Gastrocnemius medialis (tissue), 4 donors: ENCODE measurements at regions not wholly inside any gene's neighbourhood (a gene's known extent, or its start where the extent isn't known, plus 50 kb on each side); places are given as distances from the start of the nearest gene placed in this dataset.
"Not testable (repeated sequence)": the region's sequence is repeated elsewhere in the genome, so short reads cannot be mapped to it uniquely, and the experiment has no call there.

Source experiments
- CTCF ChIP-seq, 5 experiments: fragments of 450-650 bp in 3 of 5; fragments of 200-600 bp in 2 of 5; sonication (generic) in 2 of 5; IDR thresholded peaks in 4 of 5; conservative IDR thresholded peaks in 1 of 5; 1 replicate in 4 of 5; 2 replicates in 1 of 5; pipeline ENCODE4 v1.5.1; 2016 to 2019; ENCODE audit warnings: antibody characterized with exemption in 5 of 5, mild to moderate bottlenecking in 3 of 5, moderate library complexity in 3 of 5
- POLR2A ChIP-seq, 2 donors: fragments of 450-650 bp; IDR thresholded peaks; one replicate each; pipeline ENCODE4 v1.6.1; 2017; ENCODE audit warnings: antibody characterized with exemption in 2 of 2, mild to moderate bottlenecking in 2 of 2, moderate library complexity in 2 of 2

- TF ChIP-seq CTCF (IDR thresholded peaks at IDR 0.05 in 4 of 5, conservative IDR thresholded peaks at IDR 0.05 in 1 of 5); POLR2A (IDR thresholded peaks at IDR 0.05): not testable (repeated sequence)
Measured at GRCh38 chr6:97382071-97382470, 99.1 kb upstream of the MMS22L start.
